K562 (cell line): ENCODE measurements at regions not wholly inside any gene's neighbourhood (a gene's known extent, or its start where the extent isn't known, plus 50 kb on each side); places are given as distances from the start of the nearest gene placed in this dataset.

Source experiments
- HDGF ChIP-seq: fragments of 450-650 bp; IDR thresholded peaks from 2 replicates; pipeline ENCODE4 v1.6.1; 2016
- IRF1 ChIP-seq: sonication (generic); formaldehyde crosslinking; IDR thresholded peaks from 2 replicates; pipeline ENCODE4 v1.8.0; 2022; ENCODE audit warnings: missing genetic modification reagents, mild to moderate bottlenecking, borderline replicate concordance
- JUN ChIP-seq, 2 experiments: sonication (generic) in 1 of 2; formaldehyde crosslinking in 1 of 2; IDR thresholded peaks; 2 replicates each; pipeline versions ENCODE4 v1.6.1 to v1.8.0; 2012 to 2022; ENCODE audit warnings: borderline replicate concordance in 2 of 2, mild to moderate bottlenecking in 2 of 2, improper control_type of control experiment in 1 of 2, low read depth in 1 of 2, low read length in 1 of 2, missing genetic modification reagents in 1 of 2
- KDM1A ChIP-seq, 2 experiments: fragments of 450-650 bp; IDR thresholded peaks; 2 replicates each; pipeline ENCODE4 v1.6.1; 2016; ENCODE audit warnings: mild to moderate bottlenecking in 2 of 2
- MAFG ChIP-seq: fragments of 450-650 bp; conservative IDR thresholded peaks from 2 replicates; pipeline ENCODE4 v1.6.1; 2016; ENCODE audit warnings: missing genetic modification characterization, missing compliant biosample characterization
- MAZ ChIP-seq, 2 experiments: fragments of 450-650 bp in 1 of 2; sonication (generic) in 1 of 2; formaldehyde crosslinking; IDR thresholded peaks in 1 of 2; conservative IDR thresholded peaks in 1 of 2; 2 replicates each; pipeline versions ENCODE4 v1.4.0 to v1.5.0; 2020; ENCODE audit warnings: mild to moderate bottlenecking in 1 of 2, missing genetic modification reagents in 1 of 2
- ZNF12 ChIP-seq: sonication (generic); formaldehyde crosslinking; IDR thresholded peaks from 2 replicates; pipeline ENCODE4 v1.4.0; 2020; ENCODE audit warnings: mild to moderate bottlenecking, missing genetic modification reagents
- ZNF311 ChIP-seq: fragments of 250-450 bp; sonication (Bioruptor Pico); IDR thresholded peaks from 2 replicates; pipeline ENCODE4 v1.4.0; 2020; ENCODE audit warnings: mild to moderate bottlenecking, moderate library complexity
- ZNF785 ChIP-seq: fragments of 250-450 bp; sonication (Bioruptor Pico); IDR thresholded peaks from 2 replicates; pipeline ENCODE4 v1.4.0; 2020; ENCODE audit warnings: mild to moderate bottlenecking
- TF ChIP-seq, protein P1 (sequence below): fragments of 200-800 bp; sonication (Bioruptor generic); IDR thresholded peaks from 2 replicates; pipeline ENCODE4 v1.6.1; 2017; ENCODE audit warnings: missing genetic modification characterization, missing compliant biosample characterization
- TF ChIP-seq, protein P2 (sequence below): sonication (generic); formaldehyde crosslinking; IDR thresholded peaks from 2 replicates; pipeline ENCODE4 v1.8.0; 2022; ENCODE audit warnings: mild to moderate bottlenecking, missing genetic modification reagents
- TF ChIP-seq, protein P3 (sequence below): fragments of 450-650 bp; IDR thresholded peaks from 2 replicates; pipeline ENCODE4 v1.6.1; 2016; ENCODE audit warnings: mild to moderate bottlenecking, moderate library complexity

GRCh38 chr2:157182204-157182709 is 75.2 kb upstream of the GALNT5 start (continued):
- TF ChIP-seq, protein P1, sequence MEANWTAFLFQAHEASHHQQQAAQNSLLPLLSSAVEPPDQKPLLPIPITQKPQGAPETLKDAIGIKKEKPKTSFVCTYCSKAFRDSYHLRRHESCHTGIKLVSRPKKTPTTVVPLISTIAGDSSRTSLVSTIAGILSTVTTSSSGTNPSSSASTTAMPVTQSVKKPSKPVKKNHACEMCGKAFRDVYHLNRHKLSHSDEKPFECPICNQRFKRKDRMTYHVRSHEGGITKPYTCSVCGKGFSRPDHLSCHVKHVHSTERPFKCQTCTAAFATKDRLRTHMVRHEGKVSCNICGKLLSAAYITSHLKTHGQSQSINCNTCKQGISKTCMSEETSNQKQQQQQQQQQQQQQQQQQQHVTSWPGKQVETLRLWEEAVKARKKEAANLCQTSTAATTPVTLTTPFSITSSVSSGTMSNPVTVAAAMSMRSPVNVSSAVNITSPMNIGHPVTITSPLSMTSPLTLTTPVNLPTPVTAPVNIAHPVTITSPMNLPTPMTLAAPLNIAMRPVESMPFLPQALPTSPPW = peak; percentile 36; the same call in 1 of the 2 replicates
- TF ChIP-seq ZNF311 (CRISPR knock-in tag) (0 out of 2 replicates have a peak, but pooled peaks have one; percentile 46), IRF1 (CRISPR knock-in tag) (no peak), ZNF785 (CRISPR knock-in tag) (no peak), ZNF12 (no peak), JUN (IDR thresholded peaks at IDR 0.05; ENCODE audit: borderline replicate concordance, low read depth, low read length) (peak; percentile 55; the same call in 1 of the 2 replicates), JUN (CRISPR knock-in tag; IDR thresholded peaks at IDR 0.05; ENCODE audit: borderline replicate concordance) (no peak), MAFG (tag) (peak; percentile 28; the same call in 1 of the 2 replicates), MAZ (CRISPR knock-in tag; conservative IDR thresholded peaks at IDR 0.05 in 1 of 2, IDR thresholded peaks at IDR 0.05 in 1 of 2) (peak in 1 of 2 experiments; percentile 60; a peak in 1 of 4 replicates), HDGF (0 out of 2 replicates have a peak, but pooled peaks have one; percentile 46), KDM1A (IDR thresholded peaks at IDR 0.05) (no peak)
- TF ChIP-seq, protein P2, sequence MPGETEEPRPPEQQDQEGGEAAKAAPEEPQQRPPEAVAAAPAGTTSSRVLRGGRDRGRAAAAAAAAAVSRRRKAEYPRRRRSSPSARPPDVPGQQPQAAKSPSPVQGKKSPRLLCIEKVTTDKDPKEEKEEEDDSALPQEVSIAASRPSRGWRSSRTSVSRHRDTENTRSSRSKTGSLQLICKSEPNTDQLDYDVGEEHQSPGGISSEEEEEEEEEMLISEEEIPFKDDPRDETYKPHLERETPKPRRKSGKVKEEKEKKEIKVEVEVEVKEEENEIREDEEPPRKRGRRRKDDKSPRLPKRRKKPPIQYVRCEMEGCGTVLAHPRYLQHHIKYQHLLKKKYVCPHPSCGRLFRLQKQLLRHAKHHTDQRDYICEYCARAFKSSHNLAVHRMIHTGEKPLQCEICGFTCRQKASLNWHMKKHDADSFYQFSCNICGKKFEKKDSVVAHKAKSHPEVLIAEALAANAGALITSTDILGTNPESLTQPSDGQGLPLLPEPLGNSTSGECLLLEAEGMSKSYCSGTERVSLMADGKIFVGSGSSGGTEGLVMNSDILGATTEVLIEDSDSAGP (CRISPR knock-in tag) = no peak
- TF ChIP-seq, protein P3, sequence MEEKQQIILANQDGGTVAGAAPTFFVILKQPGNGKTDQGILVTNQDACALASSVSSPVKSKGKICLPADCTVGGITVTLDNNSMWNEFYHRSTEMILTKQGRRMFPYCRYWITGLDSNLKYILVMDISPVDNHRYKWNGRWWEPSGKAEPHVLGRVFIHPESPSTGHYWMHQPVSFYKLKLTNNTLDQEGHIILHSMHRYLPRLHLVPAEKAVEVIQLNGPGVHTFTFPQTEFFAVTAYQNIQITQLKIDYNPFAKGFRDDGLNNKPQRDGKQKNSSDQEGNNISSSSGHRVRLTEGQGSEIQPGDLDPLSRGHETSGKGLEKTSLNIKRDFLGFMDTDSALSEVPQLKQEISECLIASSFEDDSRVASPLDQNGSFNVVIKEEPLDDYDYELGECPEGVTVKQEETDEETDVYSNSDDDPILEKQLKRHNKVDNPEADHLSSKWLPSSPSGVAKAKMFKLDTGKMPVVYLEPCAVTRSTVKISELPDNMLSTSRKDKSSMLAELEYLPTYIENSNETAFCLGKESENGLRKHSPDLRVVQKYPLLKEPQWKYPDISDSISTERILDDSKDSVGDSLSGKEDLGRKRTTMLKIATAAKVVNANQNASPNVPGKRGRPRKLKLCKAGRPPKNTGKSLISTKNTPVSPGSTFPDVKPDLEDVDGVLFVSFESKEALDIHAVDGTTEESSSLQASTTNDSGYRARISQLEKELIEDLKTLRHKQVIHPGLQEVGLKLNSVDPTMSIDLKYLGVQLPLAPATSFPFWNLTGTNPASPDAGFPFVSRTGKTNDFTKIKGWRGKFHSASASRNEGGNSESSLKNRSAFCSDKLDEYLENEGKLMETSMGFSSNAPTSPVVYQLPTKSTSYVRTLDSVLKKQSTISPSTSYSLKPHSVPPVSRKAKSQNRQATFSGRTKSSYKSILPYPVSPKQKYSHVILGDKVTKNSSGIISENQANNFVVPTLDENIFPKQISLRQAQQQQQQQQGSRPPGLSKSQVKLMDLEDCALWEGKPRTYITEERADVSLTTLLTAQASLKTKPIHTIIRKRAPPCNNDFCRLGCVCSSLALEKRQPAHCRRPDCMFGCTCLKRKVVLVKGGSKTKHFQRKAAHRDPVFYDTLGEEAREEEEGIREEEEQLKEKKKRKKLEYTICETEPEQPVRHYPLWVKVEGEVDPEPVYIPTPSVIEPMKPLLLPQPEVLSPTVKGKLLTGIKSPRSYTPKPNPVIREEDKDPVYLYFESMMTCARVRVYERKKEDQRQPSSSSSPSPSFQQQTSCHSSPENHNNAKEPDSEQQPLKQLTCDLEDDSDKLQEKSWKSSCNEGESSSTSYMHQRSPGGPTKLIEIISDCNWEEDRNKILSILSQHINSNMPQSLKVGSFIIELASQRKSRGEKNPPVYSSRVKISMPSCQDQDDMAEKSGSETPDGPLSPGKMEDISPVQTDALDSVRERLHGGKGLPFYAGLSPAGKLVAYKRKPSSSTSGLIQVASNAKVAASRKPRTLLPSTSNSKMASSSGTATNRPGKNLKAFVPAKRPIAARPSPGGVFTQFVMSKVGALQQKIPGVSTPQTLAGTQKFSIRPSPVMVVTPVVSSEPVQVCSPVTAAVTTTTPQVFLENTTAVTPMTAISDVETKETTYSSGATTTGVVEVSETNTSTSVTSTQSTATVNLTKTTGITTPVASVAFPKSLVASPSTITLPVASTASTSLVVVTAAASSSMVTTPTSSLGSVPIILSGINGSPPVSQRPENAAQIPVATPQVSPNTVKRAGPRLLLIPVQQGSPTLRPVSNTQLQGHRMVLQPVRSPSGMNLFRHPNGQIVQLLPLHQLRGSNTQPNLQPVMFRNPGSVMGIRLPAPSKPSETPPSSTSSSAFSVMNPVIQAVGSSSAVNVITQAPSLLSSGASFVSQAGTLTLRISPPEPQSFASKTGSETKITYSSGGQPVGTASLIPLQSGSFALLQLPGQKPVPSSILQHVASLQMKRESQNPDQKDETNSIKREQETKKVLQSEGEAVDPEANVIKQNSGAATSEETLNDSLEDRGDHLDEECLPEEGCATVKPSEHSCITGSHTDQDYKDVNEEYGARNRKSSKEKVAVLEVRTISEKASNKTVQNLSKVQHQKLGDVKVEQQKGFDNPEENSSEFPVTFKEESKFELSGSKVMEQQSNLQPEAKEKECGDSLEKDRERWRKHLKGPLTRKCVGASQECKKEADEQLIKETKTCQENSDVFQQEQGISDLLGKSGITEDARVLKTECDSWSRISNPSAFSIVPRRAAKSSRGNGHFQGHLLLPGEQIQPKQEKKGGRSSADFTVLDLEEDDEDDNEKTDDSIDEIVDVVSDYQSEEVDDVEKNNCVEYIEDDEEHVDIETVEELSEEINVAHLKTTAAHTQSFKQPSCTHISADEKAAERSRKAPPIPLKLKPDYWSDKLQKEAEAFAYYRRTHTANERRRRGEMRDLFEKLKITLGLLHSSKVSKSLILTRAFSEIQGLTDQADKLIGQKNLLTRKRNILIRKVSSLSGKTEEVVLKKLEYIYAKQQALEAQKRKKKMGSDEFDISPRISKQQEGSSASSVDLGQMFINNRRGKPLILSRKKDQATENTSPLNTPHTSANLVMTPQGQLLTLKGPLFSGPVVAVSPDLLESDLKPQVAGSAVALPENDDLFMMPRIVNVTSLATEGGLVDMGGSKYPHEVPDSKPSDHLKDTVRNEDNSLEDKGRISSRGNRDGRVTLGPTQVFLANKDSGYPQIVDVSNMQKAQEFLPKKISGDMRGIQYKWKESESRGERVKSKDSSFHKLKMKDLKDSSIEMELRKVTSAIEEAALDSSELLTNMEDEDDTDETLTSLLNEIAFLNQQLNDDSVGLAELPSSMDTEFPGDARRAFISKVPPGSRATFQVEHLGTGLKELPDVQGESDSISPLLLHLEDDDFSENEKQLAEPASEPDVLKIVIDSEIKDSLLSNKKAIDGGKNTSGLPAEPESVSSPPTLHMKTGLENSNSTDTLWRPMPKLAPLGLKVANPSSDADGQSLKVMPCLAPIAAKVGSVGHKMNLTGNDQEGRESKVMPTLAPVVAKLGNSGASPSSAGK = peak; percentile 84
